ENCODE measurements at regions not wholly inside any gene's neighbourhood (a gene's known extent, or its start where the extent isn't known, plus 50 kb on each side); places are given as distances from the start of the nearest gene placed in this dataset.

GRCh38 chr6:15818044-15818443 lies 155.2 kb upstream of the DTNBP1 start:
- TF ChIP-seq POU2F2 (IDR thresholded peaks at IDR 0.05; ENCODE audit: borderline replicate concordance, low read depth, low read length) (no peak), KDM1A (IDR thresholded peaks at IDR 0.05; ENCODE audit: borderline replicate concordance) (no peak), KLF5 (IDR thresholded peaks at IDR 0.05; ENCODE audit: partially characterized antibody) (no peak), MEF2A (IDR thresholded peaks at IDR 0.05; ENCODE audit: insufficient read depth, low read depth, low read length) (no peak), SP1 (IDR thresholded peaks at IDR 0.05; ENCODE audit: low read depth, low read length) (no peak), IKZF2 (IDR thresholded peaks at IDR 0.05) (no peak), CREB1 (IDR thresholded peaks at IDR 0.05; ENCODE audit: low read depth) (no peak), NBN (IDR thresholded peaks at IDR 0.05) (no peak), MTA3 (IDR thresholded peaks at IDR 0.05; ENCODE audit: borderline replicate concordance, low read length) (no peak), SREBF1 (IDR thresholded peaks at IDR 0.05; ENCODE audit: low read length) (no peak), PML (IDR thresholded peaks at IDR 0.05; ENCODE audit: low read length) (no peak), SMAD1 (IDR thresholded peaks at IDR 0.05; ENCODE audit: low read depth, partially characterized antibody) (no peak), RCOR1 (conservative IDR thresholded peaks at IDR 0.05; ENCODE audit: low read depth, low read length) (no peak), ZBTB33 (IDR thresholded peaks at IDR 0.05) (no peak)
- TF ChIP-seq, protein P1, sequence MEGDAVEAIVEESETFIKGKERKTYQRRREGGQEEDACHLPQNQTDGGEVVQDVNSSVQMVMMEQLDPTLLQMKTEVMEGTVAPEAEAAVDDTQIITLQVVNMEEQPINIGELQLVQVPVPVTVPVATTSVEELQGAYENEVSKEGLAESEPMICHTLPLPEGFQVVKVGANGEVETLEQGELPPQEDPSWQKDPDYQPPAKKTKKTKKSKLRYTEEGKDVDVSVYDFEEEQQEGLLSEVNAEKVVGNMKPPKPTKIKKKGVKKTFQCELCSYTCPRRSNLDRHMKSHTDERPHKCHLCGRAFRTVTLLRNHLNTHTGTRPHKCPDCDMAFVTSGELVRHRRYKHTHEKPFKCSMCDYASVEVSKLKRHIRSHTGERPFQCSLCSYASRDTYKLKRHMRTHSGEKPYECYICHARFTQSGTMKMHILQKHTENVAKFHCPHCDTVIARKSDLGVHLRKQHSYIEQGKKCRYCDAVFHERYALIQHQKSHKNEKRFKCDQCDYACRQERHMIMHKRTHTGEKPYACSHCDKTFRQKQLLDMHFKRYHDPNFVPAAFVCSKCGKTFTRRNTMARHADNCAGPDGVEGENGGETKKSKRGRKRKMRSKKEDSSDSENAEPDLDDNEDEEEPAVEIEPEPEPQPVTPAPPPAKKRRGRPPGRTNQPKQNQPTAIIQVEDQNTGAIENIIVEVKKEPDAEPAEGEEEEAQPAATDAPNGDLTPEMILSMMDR (IDR thresholded peaks at IDR 0.05 in 2 of 3, conservative IDR thresholded peaks at IDR 0.05 in 1 of 3; ENCODE audit: control insufficient read depth in 2 of 3, extremely low read depth in 1 of 3, insufficient read depth in 1 of 3, low read depth in 3 of 3, low read length in 3 of 3), result no peak
- FAIRE-seq (no peak), ATAC-seq (no peak), DNase-seq (ENCODE audit: low read depth, low spot score) (no peak)
- ChIA-PET RAD21 (ENCODE audit: unreplicated experiment) (interaction anchor here (1.1 kb wide), 1 partner anchor 27 kb away, joined by 3 read pairs; no protein-coding TSS in a partner anchor), SMC1A (ENCODE audit: uncharacterized antibody, unreplicated experiment) (interaction anchor here (0.6 to 1.7 kb wide), 6 partner anchors 11 to 345 kb away, joined by 3 to 4 read pairs (median 3); no protein-coding TSS in a partner anchor), POLR2A (no interaction called here), CTCF (interaction anchor here (0.6 kb wide), 1 partner anchor 156 kb away, joined by 3 read pairs; no protein-coding TSS in a partner anchor)
- Histone ChIP-seq H3K4me2 (ENCODE audit: control insufficient read depth, insufficient read depth) (no peak overlapping the region), H2AFZ (ENCODE audit: control insufficient read depth, low read depth, low read length) (no peak overlapping the region), H3K4me3 (no peak overlapping the region), H3K4me1 (ENCODE audit: control insufficient read depth, insufficient read depth, low read length) (no peaks in the 10 kb centered on the region), H3K36me3 (ENCODE audit: control insufficient read depth in 2 of 2, insufficient read depth in 2 of 2, low read length in 1 of 2) (no peaks in the 10 kb centered on the region), H3K27ac (ENCODE audit: control insufficient read depth, insufficient read depth) (no peak overlapping the region), H3K79me2 (ENCODE audit: control insufficient read depth, insufficient read depth, low read length) (no peaks in the 10 kb centered on the region), H3K27me3 (replicated peaks in 1 of 2; ENCODE audit: control insufficient read depth in 2 of 2, insufficient read depth in 2 of 2, low read length in 1 of 2) (no peaks in the 10 kb centered on the region), H3K9ac (ENCODE audit: control insufficient read depth, insufficient read depth, low read length) (no peak overlapping the region), H4K20me1 (ENCODE audit: control insufficient read depth, insufficient read depth) (no peaks in the 10 kb centered on the region), H3K9me3 (replicated peaks; ENCODE audit: control insufficient read depth, insufficient read depth, low read length) (no peaks in the 10 kb centered on the region)
- 73% methylated on average over 7 of the region's 7 CpGs for WGBS (ENCODE audit: insufficient coverage, insufficient replicate concordance, low lambda C conversion rate, missing lambda C conversion rate)
- in situ Hi-C loops (cut with MboI), result no loop called here
- no TSS peak for BruUV-seq (replicated peaks)
- intact Hi-C loops (cut with micrococcal nuclease; ENCODE audit: unreplicated experiment), result no loop called here

Measured in GM12878 (cell line).